Inferior parietal cortex (tissue), 1 donor: ENCODE measurements at regions not wholly inside any gene's neighbourhood (a gene's known extent, or its start where the extent isn't known, plus 50 kb on each side); places are given as distances from the start of the nearest gene placed in this dataset.

ENCODE experiments used
- DNase-seq: peaks from one replicate; pipeline ENCODE4 v3.0.0-alpha.2; 2016; ENCODE audit errors: extremely low spot score

DNA sequence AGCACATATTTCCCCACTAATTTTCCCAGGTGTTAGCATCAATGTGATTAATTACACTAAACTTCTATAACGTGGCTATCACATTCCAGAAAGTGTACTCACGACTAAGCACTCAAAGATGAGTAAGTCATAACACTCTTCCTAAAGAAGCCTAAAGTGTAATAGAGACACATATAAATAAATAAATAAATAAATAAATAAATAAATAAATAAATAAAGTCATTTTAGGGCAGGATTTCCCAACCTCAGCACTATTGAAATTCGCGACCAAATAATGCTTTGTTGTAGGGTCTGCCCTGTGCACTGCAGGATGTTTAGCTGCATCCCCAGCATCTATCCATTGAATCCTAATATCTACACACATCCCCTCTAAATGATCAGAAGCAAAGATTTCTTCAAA is 390.9 kb downstream of the CDH7 start:
- no peak for DNase-seq

DNA sequence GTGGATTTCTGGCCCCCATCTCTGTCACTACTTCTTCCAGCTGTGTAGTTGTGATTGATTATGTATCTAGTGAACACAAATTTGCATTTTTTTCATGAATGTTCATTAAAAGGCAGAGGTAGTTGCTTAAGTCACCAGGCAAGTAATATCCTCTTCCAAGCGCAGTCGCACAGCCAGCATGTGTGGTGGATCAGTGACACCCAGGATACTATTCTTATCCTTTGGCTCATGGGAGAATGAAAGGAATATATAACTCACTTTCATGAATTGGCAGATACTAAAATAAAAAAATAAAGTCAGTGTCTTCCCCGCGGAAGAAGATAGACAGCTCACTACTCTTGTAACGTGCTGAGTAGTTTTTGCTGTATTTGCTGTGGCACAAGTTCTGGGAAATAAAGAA is 387.8 kb downstream of the CDH7 start:
- DNase-seq: no peak

DNA sequence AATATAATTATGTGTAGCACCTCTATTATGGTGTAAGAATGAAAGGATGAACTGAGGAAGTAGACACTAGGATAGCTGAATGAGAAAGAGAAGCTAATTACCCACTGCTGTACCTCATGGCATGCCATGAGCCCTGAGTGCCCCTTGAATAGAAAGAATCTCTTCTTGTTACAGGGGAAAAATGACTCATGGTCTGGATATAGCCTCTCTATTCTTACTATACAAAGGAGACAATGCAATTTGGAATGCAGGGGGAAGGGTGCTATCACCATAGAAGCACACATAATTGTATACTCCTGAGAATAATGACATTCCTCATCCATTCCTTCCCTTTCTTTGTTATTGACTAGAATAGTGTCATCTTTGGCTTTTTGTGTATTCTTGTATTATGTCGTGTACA is 385.2 kb downstream of the CDH7 start:
- DNase-seq: no peak

DNA sequence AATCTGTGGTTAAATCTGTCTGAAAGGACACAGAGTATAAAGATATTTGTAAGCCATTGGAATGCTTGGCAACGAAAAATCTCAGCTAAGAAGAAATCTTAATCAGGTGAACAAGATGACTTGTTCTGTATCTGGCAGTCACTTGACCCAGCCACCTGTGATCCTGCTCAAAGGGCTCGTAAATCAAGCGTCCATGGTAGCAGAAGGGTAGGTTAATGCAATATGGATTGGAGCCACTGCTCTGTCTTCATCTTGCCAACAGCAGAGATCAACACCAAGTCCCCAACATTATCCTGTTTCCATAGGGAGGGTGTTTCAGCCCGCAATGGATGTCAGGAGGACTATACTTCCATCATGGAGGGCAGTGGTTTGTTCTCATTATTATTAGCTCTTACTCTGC is 378.4 kb downstream of the CDH7 start:
- DNase-seq: no peak

DNA sequence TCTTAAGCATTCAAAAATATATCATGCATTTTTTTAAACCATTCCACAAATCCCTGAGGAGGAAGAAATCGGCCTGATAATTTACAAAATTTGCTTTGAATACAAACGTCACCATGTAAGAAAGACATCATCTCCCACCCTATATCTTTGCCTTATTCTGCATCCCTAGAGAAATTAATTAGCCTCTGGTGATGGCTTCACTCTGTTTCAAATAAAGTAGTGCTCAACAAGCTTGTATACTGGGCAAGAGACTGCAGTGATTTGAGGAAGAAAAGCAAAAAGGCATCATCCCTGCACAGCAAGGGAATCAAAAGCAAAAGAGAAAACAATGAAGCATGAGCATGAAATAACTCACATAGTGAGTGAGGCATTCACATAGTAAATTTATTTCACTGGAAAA is 375.5 kb downstream of the CDH7 start:
- no peak for DNase-seq

DNA sequence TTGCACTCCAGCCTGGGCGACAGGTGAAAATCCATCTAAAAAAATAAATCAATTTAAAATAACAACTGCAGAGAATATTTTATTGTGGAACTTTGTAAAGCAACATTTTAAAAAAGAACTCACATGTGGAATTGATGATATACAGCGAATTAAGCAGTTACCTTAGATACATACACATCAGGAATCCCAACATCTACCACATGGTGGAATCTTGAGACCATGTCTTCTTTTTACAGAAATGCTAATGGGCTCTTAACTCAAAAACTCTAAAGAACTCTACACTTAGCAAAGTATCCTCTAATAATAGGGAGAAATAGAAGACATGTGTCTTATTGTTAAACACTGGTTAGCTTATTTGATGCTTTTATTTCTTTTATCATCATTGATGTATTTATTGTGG is 373.6 kb downstream of the CDH7 start:
- no peak for DNase-seq

DNA sequence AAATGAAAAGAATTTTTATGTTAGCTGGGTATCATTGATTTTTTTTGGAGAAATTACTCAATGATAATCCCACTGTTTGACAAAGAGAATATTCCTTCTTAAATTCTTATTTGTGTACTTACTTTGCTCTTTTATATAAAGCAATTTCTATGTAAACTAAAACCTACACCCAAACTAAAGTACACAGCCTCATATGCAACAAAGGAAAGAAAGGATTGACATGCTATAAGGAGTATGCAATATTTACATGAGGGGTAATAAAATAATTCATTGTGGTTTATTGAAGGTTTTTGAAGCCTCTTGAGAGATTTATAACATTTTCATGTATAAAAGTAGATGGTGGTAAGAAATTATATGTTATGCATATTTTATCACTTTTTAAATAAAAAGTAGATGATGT is 368.5 kb downstream of the CDH7 start:
- DNase-seq: no peak

DNA sequence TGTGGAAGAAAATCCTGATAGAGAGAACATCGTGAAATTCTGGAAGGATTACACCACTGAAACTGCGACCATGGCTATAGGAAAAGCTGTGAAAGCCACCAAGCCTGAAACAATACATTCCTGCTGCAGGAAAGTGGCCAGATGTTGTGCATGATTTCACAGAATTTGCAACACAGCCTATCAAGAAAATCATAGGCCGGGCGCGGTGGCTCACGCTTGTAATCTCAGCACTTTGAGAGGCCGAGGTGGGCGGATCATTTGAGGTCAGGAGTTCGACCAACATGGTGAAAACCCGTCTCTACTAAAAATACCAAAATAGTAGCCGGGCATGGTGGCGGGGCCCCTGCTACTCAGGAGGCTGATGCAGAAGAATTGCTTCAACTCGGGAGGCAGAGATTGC is 360.2 kb downstream of the CDH7 start:
- DNase-seq: no peak

DNA sequence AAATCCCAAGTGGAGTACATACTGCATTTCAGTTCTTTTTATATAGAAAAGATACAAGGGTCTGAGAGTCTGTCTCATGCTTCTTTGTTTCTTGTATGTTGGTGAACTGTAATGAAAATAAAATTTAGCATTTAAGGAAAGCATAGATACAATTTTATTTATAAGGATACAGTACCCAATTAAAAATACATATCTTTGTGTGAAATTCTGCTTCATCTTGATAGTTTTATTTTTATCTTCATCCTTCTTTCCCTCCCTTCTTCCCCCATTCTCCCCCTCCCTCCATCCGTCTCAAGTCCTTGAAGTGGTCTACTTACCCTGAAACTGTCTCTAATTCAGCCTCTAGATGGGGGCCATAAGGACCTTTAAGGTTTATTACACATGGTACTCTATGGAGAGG is 359.8 kb downstream of the CDH7 start:
- no peak for DNase-seq

DNA sequence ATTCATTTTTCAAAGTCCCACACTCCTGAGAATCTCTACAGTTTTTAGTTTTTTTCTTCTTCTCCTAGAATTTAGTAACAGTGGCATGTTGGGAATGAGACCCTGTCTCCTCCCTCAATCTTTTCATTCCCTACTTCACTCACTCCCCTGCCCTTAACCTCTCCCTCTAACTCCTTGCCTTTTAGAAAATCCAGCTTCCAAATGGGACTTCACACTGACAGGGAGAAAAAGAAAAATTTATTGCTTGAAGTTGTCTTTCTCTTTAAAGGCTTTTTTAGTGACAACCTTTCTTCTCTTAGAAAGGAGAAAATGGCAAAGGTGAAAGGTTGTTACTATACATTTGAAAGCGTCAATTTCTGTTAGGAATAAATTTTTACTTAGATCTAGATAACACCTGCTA is 359.2 kb downstream of the CDH7 start:
- DNase-seq: no peak

DNA sequence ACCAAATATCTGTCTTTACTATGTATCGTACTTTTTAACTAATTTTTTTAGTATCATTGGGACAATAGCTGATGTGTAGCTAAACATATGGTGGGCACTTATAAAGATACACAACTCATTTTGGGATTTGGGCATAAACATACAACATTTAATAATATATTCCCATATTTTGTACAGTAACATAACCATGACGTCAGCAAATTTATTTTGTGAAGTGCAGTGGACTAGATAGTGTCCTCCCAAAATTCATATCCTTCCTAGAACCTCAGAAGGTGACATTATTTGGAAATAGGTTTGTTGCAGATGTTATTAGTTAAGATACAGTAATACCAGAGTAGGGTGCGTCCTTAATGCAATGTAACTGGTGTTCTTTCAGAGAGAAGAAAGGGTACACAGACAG is 356.7 kb downstream of the CDH7 start:
- DNase-seq: no peak

DNA sequence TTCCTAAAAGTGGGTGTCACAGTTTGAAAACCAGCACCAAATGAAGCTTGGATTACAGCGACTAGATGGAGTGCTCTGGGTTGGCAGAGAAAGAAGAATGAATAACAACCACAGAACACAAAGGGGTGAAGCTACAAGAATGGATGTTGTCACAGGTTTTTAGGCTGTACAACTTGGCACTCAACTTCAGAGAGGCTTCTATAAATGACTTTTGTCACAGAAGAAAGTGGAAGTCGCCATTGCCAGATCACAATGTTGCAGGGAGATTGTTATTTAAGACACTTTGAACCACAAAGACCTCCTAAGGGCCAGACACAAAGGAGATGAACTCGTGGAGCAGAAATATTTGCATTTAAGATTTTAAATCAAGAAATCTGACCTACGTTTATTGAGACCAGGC is 354.2 kb downstream of the CDH7 start:
- no peak for DNase-seq

DNA sequence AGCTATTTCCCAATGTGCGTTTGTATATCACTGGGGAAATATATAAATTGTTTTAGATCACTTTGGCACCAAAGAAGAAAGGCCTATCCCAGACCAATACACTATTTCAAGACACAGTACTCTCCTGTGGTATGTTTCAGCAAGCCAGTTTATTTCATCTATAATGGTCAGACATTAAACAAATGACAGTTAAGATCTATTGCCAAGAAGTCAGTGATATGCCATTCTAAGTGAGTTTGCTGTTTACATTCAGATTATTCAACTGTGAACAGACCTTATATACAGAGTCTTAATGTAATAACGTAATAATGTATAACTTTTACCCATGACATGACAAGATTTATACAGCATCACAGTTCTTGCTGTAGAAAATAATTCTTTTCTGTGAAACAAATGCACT is 352.7 kb downstream of the CDH7 start:
- DNase-seq: no peak

DNA sequence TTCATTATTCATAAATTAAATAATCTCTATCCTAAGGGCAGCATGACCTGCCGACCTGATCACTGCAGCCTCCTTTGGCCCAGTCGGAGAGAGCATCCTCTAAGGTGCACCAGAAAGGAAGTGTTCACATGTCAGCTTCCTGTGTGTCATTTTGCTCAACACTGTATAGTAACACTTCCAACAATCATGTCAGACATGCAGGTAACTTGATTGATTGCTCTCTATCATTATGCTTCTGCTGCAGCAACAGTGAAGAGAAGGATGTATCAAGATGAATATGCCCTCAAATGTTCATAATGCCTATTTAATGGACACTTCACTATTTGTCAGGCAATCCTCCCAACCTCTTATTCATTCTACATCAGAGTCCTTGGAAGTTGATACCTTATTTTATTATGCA is 332.3 kb downstream of the CDH7 start:
- no peak for DNase-seq

DNA sequence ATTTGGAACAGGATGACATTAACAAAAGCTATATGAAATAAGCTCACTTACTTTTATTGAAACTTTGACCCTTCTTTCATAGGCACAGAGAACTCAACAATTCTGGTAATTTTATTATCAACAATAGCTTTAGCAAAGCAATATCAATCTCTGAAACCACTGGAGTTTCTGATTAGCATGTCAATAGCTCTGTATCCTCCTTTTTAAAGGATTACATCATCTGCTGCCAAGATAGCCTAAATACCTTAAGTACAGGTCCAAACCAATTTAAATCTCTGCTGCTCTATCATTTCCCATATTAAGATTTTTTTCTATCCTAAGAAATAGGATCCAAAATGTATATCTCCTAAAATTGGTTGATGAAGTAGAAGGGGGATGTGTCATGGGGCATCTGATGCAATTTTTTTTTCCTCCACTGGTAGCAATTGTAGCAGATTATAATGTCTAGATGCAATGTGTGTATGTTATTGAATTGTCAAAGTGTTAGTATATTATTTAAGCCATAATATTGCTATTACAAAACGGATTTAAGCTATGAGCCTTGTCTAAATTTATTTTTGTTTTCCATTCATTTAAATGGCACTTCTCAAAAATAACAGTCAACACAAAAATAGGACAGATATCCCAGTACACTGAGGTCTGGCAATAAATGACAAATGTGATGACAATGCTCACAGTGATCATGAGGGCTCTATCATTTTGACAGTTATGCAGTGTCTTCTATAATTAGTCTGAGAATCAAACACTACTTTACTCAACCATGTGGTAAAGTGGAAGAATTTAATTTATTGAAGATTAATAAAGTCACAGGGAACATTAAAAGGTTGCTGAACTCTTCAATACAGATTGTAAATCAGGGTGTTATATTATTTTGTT is 328.4 kb downstream of the CDH7 start:
- no peak for DNase-seq

DNA sequence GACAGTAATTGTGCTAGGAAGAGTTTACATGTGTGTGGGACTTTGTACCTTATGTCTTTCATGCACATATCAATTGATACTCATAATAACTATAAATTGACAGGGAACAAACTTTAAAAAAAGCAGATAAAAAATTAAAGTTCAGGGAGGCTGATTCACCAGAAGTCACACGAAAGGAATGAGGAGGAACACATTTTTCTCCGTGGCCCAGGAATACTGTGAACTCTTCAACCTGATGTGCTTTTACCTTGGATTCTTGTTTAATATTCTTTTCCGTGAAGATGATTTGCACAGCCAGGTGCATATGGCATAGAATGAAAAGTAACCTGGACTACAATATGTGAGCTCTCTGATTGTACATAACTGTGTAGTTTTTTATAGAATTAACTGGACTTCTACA is 326.3 kb downstream of the CDH7 start:
- no peak for DNase-seq

DNA sequence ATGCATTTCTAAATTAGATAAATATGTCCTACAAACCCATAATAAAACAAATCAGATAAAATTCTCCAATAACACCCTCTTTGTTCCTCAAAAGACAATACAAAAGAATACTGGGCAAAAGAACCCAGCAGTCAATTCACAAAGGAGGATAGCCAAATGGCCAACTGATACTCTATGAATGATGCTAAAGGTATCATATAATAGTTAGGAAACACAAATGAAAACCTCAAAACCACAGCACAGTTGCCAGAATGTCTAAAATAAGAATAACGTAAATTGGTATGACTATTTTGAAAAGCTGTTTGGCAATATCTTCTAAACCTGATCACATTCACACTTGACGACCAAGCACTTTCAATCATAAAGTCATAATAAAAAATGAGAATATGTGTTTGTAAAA is 315.4 kb downstream of the CDH7 start:
- no peak for DNase-seq

DNA sequence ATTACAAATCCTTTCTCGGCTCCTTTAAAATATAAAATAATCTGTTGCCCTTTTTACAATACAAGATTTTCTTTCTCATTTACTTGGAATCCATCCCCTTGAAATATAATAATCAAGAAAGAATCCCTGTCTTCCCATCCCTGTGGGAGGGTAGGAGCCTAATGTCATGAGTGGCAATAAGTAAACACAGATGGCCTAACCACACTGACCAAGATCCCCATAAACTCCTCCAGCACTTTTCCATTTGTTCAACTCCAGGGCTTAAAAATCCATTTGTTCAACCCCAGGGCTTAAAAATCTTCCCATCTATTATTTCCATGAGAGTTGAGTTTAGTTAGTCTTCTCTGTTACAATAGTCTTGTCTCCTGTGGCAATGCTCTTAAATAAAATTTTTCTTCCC is 297.6 kb downstream of the CDH7 start:
- no peak for DNase-seq

DNA sequence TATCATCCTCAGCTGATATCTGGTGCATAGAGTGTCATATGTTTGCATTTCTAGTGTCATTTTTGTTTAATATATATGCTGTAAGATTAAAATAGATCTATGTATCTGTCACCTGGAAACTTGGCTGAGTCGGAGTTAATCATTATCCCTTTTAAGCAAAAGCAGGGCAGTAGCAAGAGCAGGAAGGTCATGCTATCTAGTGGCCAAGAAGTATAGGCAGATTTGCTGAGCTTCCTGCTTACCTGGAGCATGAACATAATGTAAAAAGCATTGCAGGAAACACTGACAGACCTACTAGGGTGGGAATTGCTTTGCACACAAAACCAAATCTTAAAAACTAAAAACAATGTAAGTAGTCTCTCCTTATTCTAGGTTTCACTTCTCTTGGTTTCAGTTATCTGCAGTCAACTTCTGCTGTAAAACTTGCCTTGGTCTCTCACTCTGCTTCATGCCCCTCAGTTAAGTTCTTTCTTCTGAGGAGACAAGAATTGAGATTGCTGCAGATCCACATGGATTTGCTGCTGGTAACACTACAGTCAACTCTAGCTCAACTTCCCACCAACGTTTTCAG is 295.3 kb downstream of the CDH7 start:
- DNase-seq: no peak

DNA sequence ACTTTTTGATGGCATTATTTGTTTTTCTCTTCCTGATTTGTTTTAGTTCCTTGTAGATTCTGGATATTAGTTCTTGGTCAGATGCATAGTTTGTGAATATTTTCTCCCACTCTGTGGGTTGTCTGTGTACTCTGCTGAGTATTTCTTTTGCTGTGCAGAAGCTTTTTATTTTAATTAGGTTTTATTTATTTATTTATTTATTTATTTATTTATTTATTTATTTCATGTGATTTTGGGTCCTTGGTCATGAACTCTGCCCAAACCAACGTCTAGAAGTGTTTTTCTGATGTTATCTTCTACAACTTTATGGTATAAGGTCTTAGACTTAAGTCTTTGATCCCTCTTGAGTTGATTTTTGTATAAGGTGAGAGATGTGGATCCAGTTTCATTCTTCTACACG is 292.2 kb downstream of the CDH7 start:
- no peak for DNase-seq

DNA sequence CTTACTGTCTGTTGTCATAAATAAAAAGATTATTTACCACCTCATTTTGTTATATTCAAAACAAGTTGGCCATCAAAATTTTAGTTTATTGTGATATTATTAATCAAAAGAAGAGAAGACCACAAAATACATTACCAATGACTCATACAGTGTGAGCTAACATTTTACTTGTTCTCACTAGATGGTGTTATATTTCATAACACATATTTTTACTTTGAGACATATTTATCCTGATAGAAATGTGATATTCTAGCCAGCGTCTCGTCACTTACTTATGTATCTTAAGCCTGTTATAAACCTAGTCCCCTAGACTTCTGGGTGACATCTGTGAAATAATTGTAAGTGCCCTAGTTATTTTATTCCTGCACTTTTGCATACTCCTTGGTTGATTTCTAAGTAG is 263.2 kb downstream of the CDH7 start:
- DNase-seq: no peak

DNA sequence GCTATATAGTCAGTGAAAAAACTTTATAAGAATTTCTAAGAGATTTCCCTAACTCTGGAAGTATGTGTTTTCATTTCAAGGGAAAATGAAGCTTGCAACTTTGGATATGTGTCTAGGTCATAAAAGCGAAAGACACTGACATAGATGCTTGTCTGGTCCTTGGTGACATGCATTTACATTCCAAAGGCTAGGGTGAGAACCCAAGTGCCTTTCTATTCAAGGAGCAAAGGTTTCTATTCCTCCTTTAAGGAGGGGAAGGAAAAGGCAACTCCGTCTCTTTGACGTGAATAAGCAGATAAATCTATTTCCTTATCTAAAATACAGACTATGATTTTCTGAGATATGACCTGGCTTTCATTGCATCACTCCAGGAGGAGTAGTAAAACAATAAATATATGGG is 261.1 kb downstream of the CDH7 start:
- DNase-seq: no peak

DNA sequence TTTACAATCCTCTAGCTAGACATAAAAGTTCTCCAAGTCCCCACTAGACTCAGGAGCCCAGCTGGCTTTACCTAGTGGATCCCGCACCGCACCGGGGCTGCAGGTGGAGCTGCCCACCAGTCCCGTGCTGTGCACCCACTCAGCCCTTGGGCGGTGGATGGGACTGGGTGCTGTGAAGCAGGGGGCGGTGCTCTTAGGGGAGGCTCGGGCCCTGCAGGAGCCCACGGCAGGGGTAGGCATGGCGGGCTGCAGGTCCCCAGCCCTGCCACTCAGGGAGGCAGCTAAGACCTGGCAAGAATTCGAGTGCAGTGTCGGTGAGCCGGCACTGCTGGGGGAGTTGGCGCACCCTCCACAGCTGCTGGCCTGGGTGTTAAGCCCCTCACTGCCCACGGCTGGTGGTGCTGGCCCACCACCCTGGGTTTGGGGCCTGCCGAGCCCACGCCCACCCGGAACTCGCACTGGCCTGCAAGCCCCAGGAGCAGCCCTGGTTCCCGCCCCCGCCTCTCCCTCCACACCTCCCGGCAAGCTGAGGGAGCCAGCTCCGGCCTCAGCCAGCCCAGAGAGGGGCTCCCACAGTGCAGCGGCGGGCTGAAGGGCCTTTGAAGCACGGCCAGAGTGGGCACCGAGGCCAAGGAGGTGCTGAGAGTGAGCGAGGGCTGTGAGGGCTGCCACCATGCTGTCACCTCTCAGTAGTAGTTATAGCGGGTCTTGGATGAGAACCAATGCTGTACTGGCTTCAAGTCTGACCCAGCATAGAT is 255.2 kb downstream of the CDH7 start:
- DNase-seq: no peak
